Endodermal cell (in vitro differentiated cells): ENCODE measurements at regions not wholly inside any gene's neighbourhood (a gene's known extent, or its start where the extent isn't known, plus 50 kb on each side); places are given as distances from the start of the nearest gene placed in this dataset.

Source experiments
- DNase-seq: peaks from one replicate; pipeline ENCODE4 v3.0.0-alpha.2; 2017
- H3K27ac ChIP-seq: 2 replicates; pipeline ENCODE4 v1.5.1; 2013; ENCODE audit warnings: mild to moderate bottlenecking, low read depth, low read length, moderate library complexity
- H3K27me3 ChIP-seq: 2 replicates; pipeline ENCODE4 v1.6.1; 2013; ENCODE audit warnings: mild to moderate bottlenecking, low read length, moderate library complexity; ENCODE audit not compliant: insufficient read depth, control insufficient read depth, poor library complexity, severe bottlenecking
- H3K36me3 ChIP-seq: 2 replicates; pipeline ENCODE4 v1.7.0; 2013; ENCODE audit warnings: mild to moderate bottlenecking, low read length, moderate library complexity; ENCODE audit not compliant: control insufficient read depth, insufficient read depth
- H3K4me1 ChIP-seq: one replicate; pipeline ENCODE4 v1.7.0; 2013; ENCODE audit warnings: low read length; ENCODE audit not compliant: control insufficient read depth, insufficient read depth
- H3K4me3 ChIP-seq: 2 replicates; pipeline ENCODE4 v1.5.1; 2013; ENCODE audit warnings: mild to moderate bottlenecking, low read length, moderate library complexity
- H3K9ac ChIP-seq: 2 replicates; pipeline ENCODE4 v1.6.1; 2013; ENCODE audit warnings: mild to moderate bottlenecking, low read length, moderate library complexity; ENCODE audit not compliant: poor library complexity, severe bottlenecking; ENCODE audit errors: extremely low read depth
- H3K9me3 ChIP-seq: 2 replicates; pipeline ENCODE4 v1.6.1; 2013; ENCODE audit warnings: mild to moderate bottlenecking, low read length, moderate library complexity; ENCODE audit not compliant: control insufficient read depth
- H3K27ac Mint-ChIP-seq: 2 replicates; pipeline ENCODE4 v1.8.0; 2020; ENCODE audit warnings: mixed read lengths
- H3K27me3 Mint-ChIP-seq: 2 replicates; pipeline ENCODE4 v1.8.0; 2021; ENCODE audit warnings: mild to moderate bottlenecking, mixed read lengths; ENCODE audit not compliant: insufficient read depth
- H3K36me3 Mint-ChIP-seq: 2 replicates; pipeline ENCODE4 v1.8.0; 2020; ENCODE audit warnings: low read depth, mixed read lengths
- H3K4me1 Mint-ChIP-seq: 2 replicates; pipeline ENCODE4 v1.8.0; 2020; ENCODE audit warnings: mixed read lengths
- H3K4me3 Mint-ChIP-seq: 2 replicates; pipeline ENCODE4 v1.8.0; 2020; ENCODE audit warnings: mild to moderate bottlenecking, moderate library complexity, mixed read lengths
- H3K9me3 Mint-ChIP-seq: 2 replicates; pipeline ENCODE4 v1.8.0; 2020; ENCODE audit warnings: mild to moderate bottlenecking, mixed read lengths
- WGBS, 2 experiments: methylation state at CpG; one replicate each; pipeline versions ENCODE4 v1.1.5 to v1.1.7; 2013; ENCODE audit warnings: missing lambda C conversion rate in 2 of 2, mixed read lengths in 1 of 2; ENCODE audit not compliant: insufficient coverage in 1 of 2, insufficient read length in 1 of 2; 5-methylcytosine and 5-hydroxymethylcytosine counted together
- TF ChIP-seq, protein P1 (sequence below): fragments of 200-600 bp; sonication (generic); conservative IDR thresholded peaks from 2 replicates; pipeline ENCODE4 v1.5.0; 2021; ENCODE audit warnings: antibody characterized with exemption, mild to moderate bottlenecking

DNA sequence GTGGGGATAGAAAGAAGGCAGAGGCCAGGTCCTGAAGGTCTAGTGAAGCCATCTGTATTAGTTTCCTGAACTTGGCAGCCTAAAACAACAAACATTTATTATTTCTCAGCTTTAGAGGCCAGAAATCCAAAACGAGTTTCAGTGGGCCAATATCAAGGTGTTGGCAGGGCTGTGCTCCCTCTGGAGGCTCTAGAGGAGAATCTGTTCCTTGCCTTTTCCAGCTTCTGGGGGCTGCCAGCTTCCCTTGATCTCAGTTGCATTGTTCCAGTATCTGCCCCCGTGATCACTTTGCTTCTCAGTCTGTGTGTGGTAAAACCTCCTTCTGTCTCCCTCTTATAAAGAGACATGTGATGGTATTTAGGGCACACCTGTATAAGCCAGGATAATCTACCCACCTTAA is 82.4 kb downstream of the MAFB start:
- Mint-ChIP-seq H3K36me3 (no peaks in the 10 kb centered on the region), H3K27me3 (peaks cover 2% of the 10 kb centered on the region), H3K9me3 (no peaks in the 10 kb centered on the region), H3K27ac (no peak overlapping the region), H3K4me3 (no peak overlapping the region), H3K4me1 (peaks cover 21% of the 10 kb centered on the region)
- DNase-seq = peak; percentile 60
- WGBS, 2 experiments = 20 to 46% methylated on average over 1 to 2 of the region's 2 CpGs
- H3K4me1 ChIP-seq = peaks cover 4% of the 10 kb centered on the region
- no peaks in the 10 kb centered on the region for H3K27me3 ChIP-seq
- H3K9me3 ChIP-seq = no peaks in the 10 kb centered on the region
- H3K36me3 ChIP-seq = no peaks in the 10 kb centered on the region
- no peak overlapping the region for H3K27ac ChIP-seq
- no peak overlapping the region for H3K9ac ChIP-seq
- TF ChIP-seq, protein P1, sequence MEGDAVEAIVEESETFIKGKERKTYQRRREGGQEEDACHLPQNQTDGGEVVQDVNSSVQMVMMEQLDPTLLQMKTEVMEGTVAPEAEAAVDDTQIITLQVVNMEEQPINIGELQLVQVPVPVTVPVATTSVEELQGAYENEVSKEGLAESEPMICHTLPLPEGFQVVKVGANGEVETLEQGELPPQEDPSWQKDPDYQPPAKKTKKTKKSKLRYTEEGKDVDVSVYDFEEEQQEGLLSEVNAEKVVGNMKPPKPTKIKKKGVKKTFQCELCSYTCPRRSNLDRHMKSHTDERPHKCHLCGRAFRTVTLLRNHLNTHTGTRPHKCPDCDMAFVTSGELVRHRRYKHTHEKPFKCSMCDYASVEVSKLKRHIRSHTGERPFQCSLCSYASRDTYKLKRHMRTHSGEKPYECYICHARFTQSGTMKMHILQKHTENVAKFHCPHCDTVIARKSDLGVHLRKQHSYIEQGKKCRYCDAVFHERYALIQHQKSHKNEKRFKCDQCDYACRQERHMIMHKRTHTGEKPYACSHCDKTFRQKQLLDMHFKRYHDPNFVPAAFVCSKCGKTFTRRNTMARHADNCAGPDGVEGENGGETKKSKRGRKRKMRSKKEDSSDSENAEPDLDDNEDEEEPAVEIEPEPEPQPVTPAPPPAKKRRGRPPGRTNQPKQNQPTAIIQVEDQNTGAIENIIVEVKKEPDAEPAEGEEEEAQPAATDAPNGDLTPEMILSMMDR = peak; percentile 66
- H3K4me3 ChIP-seq = no peak overlapping the region

DNA sequence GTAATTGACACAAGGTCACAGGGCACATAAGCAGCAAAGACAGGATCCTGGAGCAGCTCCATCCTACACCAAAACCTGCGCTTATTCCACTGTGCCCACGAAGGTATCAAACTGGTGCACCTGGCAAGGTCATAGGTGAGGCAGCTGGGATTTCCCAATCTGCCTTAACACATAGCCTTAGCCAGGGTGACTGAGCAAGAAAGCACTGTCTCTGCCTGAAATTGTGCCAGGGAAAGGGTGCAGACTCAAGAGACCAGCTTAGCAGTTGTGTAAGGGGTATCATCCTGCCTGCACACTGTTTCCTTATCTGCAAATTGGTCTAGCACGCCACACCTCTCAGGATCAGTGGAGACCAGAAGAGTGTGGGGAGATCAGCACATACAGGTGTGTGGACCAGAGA is 82.8 kb downstream of the MAFB start:
- H3K27ac ChIP-seq = no peak overlapping the region
- Mint-ChIP-seq H3K4me3 (no peak overlapping the region), H3K27ac (no peak overlapping the region), H3K9me3 (no peaks in the 10 kb centered on the region), H3K4me1 (peaks cover 21% of the 10 kb centered on the region), H3K36me3 (no peaks in the 10 kb centered on the region), H3K27me3 (peaks cover 2% of the 10 kb centered on the region)
- H3K9me3 ChIP-seq = no peaks in the 10 kb centered on the region
- no peaks in the 10 kb centered on the region for H3K27me3 ChIP-seq
- no peak overlapping the region for H3K9ac ChIP-seq
- peaks cover 4% of the 10 kb centered on the region for H3K4me1 ChIP-seq
- TF ChIP-seq, protein P1 = no peak
- peak; percentile 43 for DNase-seq
- no peaks in the 10 kb centered on the region for H3K36me3 ChIP-seq
- 94 to 100% methylated on average over 3 of the region's 3 CpGs for WGBS, 2 experiments
- H3K4me3 ChIP-seq = no peak overlapping the region

DNA sequence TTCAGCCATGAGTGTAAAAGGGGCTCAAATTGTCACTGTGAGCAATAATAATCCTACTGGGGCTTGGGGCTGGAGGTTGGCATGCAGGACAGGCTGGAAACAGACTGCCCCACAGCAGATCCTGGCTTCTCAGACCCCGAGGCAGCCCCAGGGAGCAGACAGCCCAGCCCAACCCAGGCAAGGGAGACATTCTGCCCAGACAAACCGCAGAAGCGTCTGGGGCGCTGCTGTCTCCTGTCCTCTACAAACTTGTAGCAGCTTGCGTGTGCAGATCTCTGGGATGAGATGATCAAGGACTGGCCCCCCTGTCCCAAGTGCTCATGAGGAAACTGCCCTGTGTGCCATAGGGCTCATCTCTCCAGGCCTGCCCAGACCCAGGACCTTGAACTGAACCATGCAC is 84.6 kb downstream of the MAFB start:
- Histone ChIP-seq H3K27ac (no peak overlapping the region), H3K27me3 (no peaks in the 10 kb centered on the region), H3K4me3 (no peak overlapping the region), H3K36me3 (no peaks in the 10 kb centered on the region), H3K9me3 (peaks cover 8% of the 10 kb centered on the region), H3K9ac (no peak overlapping the region), H3K4me1 (peaks cover 4% of the 10 kb centered on the region)
- TF ChIP-seq, protein P1 = no peak
- Mint-ChIP-seq H3K36me3 (no peaks in the 10 kb centered on the region), H3K4me3 (no peak overlapping the region), H3K27ac (no peak overlapping the region), H3K27me3 (no peaks in the 10 kb centered on the region), H3K4me1 (peaks cover 21% of the 10 kb centered on the region), H3K9me3 (peaks cover 4% of the 10 kb centered on the region)
- no peak for DNase-seq
- 86 to 97% methylated on average over 5 of the region's 5 CpGs for WGBS, 2 experiments
